ENCODE measurements at regions not wholly inside any gene's neighbourhood (a gene's known extent, or its start where the extent isn't known, plus 50 kb on each side); places are given as distances from the start of the nearest gene placed in this dataset.

GRCh38 chr3:106692624-106693023 is 684.6 kb upstream of the CCDC54 start:
- no peaks in the 10 kb centered on the region for H3K27me3 ChIP-seq (ENCODE audit: insufficient read depth, poor library complexity, severe bottlenecking)
- H3K27ac ChIP-seq (ENCODE audit: poor library complexity, severe bottlenecking) = no peak overlapping the region
- H3K9me3 ChIP-seq (ENCODE audit: severe bottlenecking) = no peaks in the 10 kb centered on the region
- TF ChIP-seq, protein P1, sequence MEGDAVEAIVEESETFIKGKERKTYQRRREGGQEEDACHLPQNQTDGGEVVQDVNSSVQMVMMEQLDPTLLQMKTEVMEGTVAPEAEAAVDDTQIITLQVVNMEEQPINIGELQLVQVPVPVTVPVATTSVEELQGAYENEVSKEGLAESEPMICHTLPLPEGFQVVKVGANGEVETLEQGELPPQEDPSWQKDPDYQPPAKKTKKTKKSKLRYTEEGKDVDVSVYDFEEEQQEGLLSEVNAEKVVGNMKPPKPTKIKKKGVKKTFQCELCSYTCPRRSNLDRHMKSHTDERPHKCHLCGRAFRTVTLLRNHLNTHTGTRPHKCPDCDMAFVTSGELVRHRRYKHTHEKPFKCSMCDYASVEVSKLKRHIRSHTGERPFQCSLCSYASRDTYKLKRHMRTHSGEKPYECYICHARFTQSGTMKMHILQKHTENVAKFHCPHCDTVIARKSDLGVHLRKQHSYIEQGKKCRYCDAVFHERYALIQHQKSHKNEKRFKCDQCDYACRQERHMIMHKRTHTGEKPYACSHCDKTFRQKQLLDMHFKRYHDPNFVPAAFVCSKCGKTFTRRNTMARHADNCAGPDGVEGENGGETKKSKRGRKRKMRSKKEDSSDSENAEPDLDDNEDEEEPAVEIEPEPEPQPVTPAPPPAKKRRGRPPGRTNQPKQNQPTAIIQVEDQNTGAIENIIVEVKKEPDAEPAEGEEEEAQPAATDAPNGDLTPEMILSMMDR (IDR thresholded peaks at IDR 0.05; ENCODE audit: poor library complexity, severe bottlenecking) = no peak
- peaks cover 15% of the 10 kb centered on the region for H3K4me1 ChIP-seq (ENCODE audit: insufficient read depth, poor library complexity, severe bottlenecking)
- no peaks in the 10 kb centered on the region for H3K36me3 ChIP-seq (ENCODE audit: low read depth)
- DNase-seq (ENCODE audit: low spot score) (no peak), ATAC-seq (ENCODE audit: low read depth) (no peak)
- no peak overlapping the region for H3K4me3 ChIP-seq (ENCODE audit: severe bottlenecking)

GRCh38 chr3:106699122-106699521 is 678.1 kb upstream of the CCDC54 start:
- H3K27me3 ChIP-seq (ENCODE audit: insufficient read depth, poor library complexity, severe bottlenecking) = no peaks in the 10 kb centered on the region
- ATAC-seq (ENCODE audit: low read depth) (no peak), DNase-seq (ENCODE audit: low spot score) (no peak)
- H3K36me3 ChIP-seq (ENCODE audit: low read depth) = no peaks in the 10 kb centered on the region
- H3K27ac ChIP-seq (ENCODE audit: poor library complexity, severe bottlenecking) = no peak overlapping the region
- TF ChIP-seq, protein P1 (IDR thresholded peaks at IDR 0.05; ENCODE audit: poor library complexity, severe bottlenecking) = no peak
- no peaks in the 10 kb centered on the region for H3K4me1 ChIP-seq (ENCODE audit: insufficient read depth, poor library complexity, severe bottlenecking)
- no peak overlapping the region for H3K4me3 ChIP-seq (ENCODE audit: severe bottlenecking)
- H3K9me3 ChIP-seq (ENCODE audit: severe bottlenecking) = no peaks in the 10 kb centered on the region

DNA sequence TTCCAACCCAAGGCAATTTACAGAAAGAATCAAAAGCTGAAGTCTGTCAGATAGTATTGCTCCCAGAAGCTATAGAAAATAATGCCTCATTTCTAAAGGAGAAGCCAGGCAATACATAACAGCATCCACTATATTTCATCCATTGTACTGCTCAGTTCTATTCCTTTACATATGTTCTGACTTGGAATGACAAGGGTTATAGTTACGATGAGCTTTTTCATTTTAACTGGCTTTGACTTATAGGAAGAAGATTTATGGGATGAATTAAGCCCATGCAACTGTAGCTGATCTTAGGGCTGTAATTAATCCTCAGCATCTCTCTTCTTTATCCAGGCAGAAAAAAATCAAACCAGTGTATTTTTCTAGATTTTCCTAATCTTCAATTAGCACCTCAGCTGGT is 676.3 kb upstream of the CCDC54 start:
- Histone ChIP-seq H3K36me3 (ENCODE audit: low read depth) (no peaks in the 10 kb centered on the region), H3K4me1 (ENCODE audit: insufficient read depth, poor library complexity, severe bottlenecking) (no peaks in the 10 kb centered on the region), H3K27me3 (ENCODE audit: insufficient read depth, poor library complexity, severe bottlenecking) (no peaks in the 10 kb centered on the region), H3K27ac (ENCODE audit: poor library complexity, severe bottlenecking) (no peak overlapping the region), H3K4me3 (ENCODE audit: severe bottlenecking) (no peak overlapping the region), H3K9me3 (ENCODE audit: severe bottlenecking) (no peaks in the 10 kb centered on the region)
- TF ChIP-seq, protein P1 (IDR thresholded peaks at IDR 0.05; ENCODE audit: poor library complexity, severe bottlenecking) = no peak
- ATAC-seq (ENCODE audit: low read depth) (no peak), DNase-seq (ENCODE audit: low spot score) (no peak)

DNA sequence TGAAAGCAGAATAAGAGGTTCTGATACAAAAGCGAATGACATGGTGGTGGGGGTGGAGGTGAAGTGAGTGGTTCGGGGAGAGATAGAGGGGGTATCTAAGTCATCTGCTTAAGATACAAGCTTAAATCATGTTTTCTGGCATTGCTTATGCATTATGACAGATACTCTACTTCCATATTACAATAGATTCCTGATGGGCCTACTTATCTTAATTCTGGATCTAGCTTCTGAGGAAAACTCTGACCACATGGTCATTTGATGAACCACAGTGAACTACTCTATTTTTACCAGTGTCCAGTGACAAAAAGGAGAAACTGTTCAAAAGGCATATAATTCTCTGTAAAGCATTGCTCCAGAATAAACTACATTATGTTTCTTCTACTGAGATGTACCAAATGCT is 673.7 kb upstream of the CCDC54 start:
- no peak for DNase-seq (ENCODE audit: low spot score)
- peaks cover 4% of the 10 kb centered on the region for H3K9me3 ChIP-seq (ENCODE audit: severe bottlenecking)
- no peaks in the 10 kb centered on the region for H3K4me1 ChIP-seq (ENCODE audit: insufficient read depth, poor library complexity, severe bottlenecking)
- H3K27ac ChIP-seq (ENCODE audit: poor library complexity, severe bottlenecking) = no peak overlapping the region
- TF ChIP-seq, protein P1 (IDR thresholded peaks at IDR 0.05; ENCODE audit: poor library complexity, severe bottlenecking) = no peak
- no peaks in the 10 kb centered on the region for H3K36me3 ChIP-seq (ENCODE audit: low read depth)
- no peak for ATAC-seq (ENCODE audit: low read depth)
- no peak overlapping the region for H3K4me3 ChIP-seq (ENCODE audit: severe bottlenecking)
- no peaks in the 10 kb centered on the region for H3K27me3 ChIP-seq (ENCODE audit: insufficient read depth, poor library complexity, severe bottlenecking)

DNA sequence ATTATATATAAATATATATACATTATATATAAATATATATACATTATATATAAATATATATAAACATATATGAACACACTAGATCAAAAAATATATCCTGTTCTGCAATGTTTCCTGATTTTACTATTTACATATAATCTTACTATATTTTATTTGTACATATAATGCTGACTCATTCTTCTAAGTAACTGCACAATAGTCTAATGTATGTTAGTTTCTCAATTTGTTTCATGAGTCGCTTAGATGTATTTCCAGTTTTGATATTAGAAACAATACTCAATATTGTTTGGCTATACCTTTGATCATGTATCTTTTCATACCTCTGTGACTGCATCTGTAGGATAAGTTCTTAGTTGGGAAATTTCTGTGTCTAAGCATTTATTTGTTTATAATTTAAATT is 669.9 kb upstream of the CCDC54 start:
- TF ChIP-seq, protein P1 (IDR thresholded peaks at IDR 0.05; ENCODE audit: poor library complexity, severe bottlenecking) = no peak
- Histone ChIP-seq H3K36me3 (ENCODE audit: low read depth) (no peaks in the 10 kb centered on the region), H3K4me3 (ENCODE audit: severe bottlenecking) (no peak overlapping the region), H3K27ac (ENCODE audit: poor library complexity, severe bottlenecking) (no peak overlapping the region), H3K27me3 (ENCODE audit: insufficient read depth, poor library complexity, severe bottlenecking) (no peaks in the 10 kb centered on the region), H3K9me3 (ENCODE audit: severe bottlenecking) (peaks cover 4% of the 10 kb centered on the region), H3K4me1 (ENCODE audit: insufficient read depth, poor library complexity, severe bottlenecking) (peaks cover 3% of the 10 kb centered on the region)
- ATAC-seq (ENCODE audit: low read depth) (no peak), DNase-seq (ENCODE audit: low spot score) (no peak)
